Lung microvascular endothelial cell (primary cell): ENCODE measurements at regions not wholly inside any gene's neighbourhood (a gene's known extent, or its start where the extent isn't known, plus 50 kb on each side); places are given as distances from the start of the nearest gene placed in this dataset.
"Not testable (repeated sequence)": the region's sequence is repeated elsewhere in the genome, so short reads cannot be mapped to it uniquely, and the experiment has no call there.

Experiments
- DNase-seq, 2 donors: peaks; one replicate each; pipeline versions ENCODE4 v3.0.0 to v3.0.0-alpha.2; 2010; ENCODE audit warnings: low read depth in 2 of 2

GRCh38 chr18:53935399-53935798 lies 289.1 kb downstream of the MBD2 start:
- DNase-seq: no peak

GRCh38 chr18:53920312-53921075 lies 304.0 kb downstream of the MBD2 start:
- DNase-seq: no peak

- DNase-seq: no peak
These were observed 306.4 kb downstream of the MBD2 start for GRCh38 chr18:53918091-53918490.

- DNase-seq: no peak
These were observed 313.3 kb downstream of the MBD2 start for GRCh38 chr18:53911200-53911599.

GRCh38 chr18:53909668-53910067 lies 314.8 kb downstream of the MBD2 start:
- peak; percentile 9 to 47 for DNase-seq

GRCh38 chr18:53907921-53908320 lies 316.5 kb downstream of the MBD2 start:
- no peak for DNase-seq

GRCh38 chr18:53906681-53907080 lies 317.8 kb downstream of the MBD2 start:
- DNase-seq: no peak

GRCh38 chr18:53894675-53895442 lies 329.6 kb downstream of the MBD2 start:
- DNase-seq: no peak

GRCh38 chr18:53887447-53887846 lies 337.0 kb downstream of the MBD2 start:
- no peak for DNase-seq

GRCh38 chr18:53886058-53886457 lies 338.4 kb downstream of the MBD2 start:
- DNase-seq: no peak

- no peak for DNase-seq
These were observed 340.7 kb downstream of the MBD2 start for GRCh38 chr18:53883771-53884170.

GRCh38 chr18:53874103-53874502 lies 350.4 kb downstream of the MBD2 start:
- no peak for DNase-seq

GRCh38 chr18:53864770-53865169 lies 359.7 kb downstream of the MBD2 start:
- DNase-seq: no peak

- no peak for DNase-seq
These were observed 361.5 kb downstream of the MBD2 start for GRCh38 chr18:53862921-53863320.

GRCh38 chr18:53861185-53861584 lies 363.3 kb downstream of the MBD2 start:
- DNase-seq: peak in 1 of 2 donors; percentile 0

- no peak for DNase-seq
These were observed 364.7 kb downstream of the MBD2 start for GRCh38 chr18:53859764-53860163.

GRCh38 chr18:53850902-53851301 lies 373.6 kb downstream of the MBD2 start:
- DNase-seq: no peak

- DNase-seq: no peak
These were observed 380.7 kb downstream of the MBD2 start for GRCh38 chr18:53843763-53844162.

- no peak for DNase-seq
These were observed 381.2 kb downstream of the MBD2 start for GRCh38 chr18:53843113-53843760.

GRCh38 chr18:53838746-53839145 lies 385.7 kb downstream of the MBD2 start:
- no peak for DNase-seq

GRCh38 chr18:53821141-53821540 lies 403.3 kb downstream of the MBD2 start:
- DNase-seq: not testable (repeated sequence)

- DNase-seq: no peak
These were observed 404.8 kb downstream of the MBD2 start for GRCh38 chr18:53819671-53820070.
